Non-pigmented ciliary epithelial cell (primary cell): ENCODE measurements at regions not wholly inside any gene's neighbourhood (a gene's known extent, or its start where the extent isn't known, plus 50 kb on each side); places are given as distances from the start of the nearest gene placed in this dataset.
"Not testable (repeated sequence)": the region's sequence is repeated elsewhere in the genome, so short reads cannot be mapped to it uniquely, and the experiment has no call there.

Experiments used
- DNase-seq: peaks from one replicate; pipeline ENCODE4 v3.0.0-alpha.2; 2010; ENCODE audit warnings: low read depth

DNA sequence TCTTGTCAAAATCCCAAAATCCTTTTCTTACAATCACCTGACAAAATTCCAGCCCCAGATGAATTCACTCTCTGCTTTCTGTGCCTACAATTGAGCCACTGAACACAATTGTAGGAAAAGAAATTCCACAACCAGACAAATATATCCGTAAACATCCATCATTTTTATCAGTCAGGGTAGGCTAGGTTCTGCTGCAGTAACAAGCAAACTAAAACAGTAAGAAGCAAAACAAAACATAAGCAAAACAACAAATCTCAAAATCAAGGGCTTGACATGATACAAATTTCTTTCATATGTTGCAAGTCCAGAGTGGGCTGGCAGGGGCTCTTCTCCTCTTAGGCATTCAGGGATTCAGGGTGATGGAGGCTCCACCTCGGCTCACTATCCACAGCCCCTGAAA, 114.2 kb upstream of the MAN2A1 start:
- DNase-seq: no peak

- no peak for DNase-seq
Measured at GRCh38 chr5:109574985-109575384, 114.7 kb upstream of the MAN2A1 start.

GRCh38 chr5:109573766-109574165, 116.0 kb upstream of the MAN2A1 start:
- DNase-seq: no peak

DNA sequence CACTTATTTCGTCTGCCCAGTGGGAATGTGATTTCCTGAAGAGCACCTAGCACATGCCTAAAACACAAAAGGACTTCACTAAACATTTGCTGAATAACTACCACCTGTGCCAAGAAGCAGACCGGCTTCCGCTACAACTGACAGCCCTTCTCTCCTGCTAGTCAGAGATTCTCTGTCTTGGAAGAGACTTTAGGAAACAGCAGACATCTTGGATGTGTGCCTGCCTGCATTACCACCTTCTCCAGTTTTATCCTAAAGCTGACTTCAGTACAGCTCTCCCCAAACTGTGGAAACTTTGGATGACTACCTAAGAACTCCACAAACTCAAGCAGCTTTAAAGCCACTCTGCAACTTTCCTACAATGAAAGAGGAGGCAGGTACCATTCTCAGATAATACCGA, 116.5 kb upstream of the MAN2A1 start:
- DNase-seq: no peak

DNA sequence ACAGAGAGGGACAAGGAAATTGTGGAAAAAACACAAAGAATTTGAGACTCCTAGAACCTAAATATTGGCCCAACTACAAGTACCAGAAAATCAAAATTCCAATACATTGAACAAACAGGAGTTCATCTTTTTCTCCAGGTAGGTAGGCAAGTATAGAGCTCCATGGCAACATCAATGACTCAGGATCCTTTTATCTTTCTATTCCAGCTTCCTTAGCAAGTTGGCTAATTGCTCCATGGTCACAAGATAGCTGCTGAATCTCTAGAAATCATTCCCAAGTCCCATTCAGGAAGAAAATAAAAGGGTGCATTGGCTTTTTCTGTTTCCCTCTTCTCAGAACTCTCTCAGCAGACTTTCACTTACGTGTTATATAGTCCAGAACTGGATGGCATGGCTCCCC, 117.9 kb upstream of the MAN2A1 start:
- DNase-seq: no peak

DNA sequence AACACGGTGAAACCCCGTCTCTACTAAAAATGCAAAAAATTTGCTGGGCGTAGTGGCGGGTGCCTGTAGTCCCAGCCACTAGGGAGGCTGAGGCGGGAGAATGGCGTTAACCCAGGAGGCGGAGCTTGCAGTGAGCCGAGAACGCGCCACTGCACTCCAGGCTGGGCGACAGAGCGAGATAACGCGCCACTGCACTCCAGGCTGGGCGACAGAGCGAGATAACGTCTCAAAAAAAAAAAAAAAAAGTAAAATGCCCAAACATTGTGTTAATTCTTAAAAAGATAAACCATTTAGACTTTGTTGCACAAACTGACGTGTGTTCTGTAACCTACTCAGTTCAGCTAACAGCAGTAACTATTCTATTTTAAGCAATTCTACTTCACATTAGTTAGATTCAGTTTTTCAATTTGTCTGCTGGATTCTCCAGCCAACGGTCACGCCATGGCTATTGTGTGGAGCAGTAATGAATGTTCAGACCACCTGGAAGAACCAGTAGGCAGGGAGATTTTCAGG, 119.3 kb upstream of the MAN2A1 start:
- no peak for DNase-seq

GRCh38 chr5:109567374-109568044, 122.2 kb upstream of the MAN2A1 start:
- no peak for DNase-seq

GRCh38 chr5:109566361-109566760, 123.4 kb upstream of the MAN2A1 start:
- DNase-seq: no peak

DNA sequence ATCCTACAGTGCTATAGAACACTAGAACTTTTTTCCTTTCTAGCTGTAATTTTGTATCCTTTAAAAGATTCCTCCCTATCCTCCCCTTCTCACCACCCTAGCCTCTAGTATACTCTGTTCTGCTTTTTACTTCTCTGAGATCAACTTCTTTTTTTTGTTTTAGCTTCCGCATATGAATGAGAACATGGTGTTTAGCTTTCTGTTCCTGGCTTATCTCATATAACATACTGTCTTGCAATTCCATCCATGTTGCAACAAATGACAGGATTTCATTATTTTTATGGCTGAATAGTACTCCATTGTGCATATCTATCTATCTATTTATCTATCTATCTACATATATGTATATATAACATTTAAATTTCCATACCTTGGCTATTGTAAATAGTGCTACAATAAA, 126.0 kb upstream of the MAN2A1 start:
- DNase-seq: no peak

GRCh38 chr5:109563189-109563588, 126.5 kb upstream of the MAN2A1 start:
- no peak for DNase-seq

DNA sequence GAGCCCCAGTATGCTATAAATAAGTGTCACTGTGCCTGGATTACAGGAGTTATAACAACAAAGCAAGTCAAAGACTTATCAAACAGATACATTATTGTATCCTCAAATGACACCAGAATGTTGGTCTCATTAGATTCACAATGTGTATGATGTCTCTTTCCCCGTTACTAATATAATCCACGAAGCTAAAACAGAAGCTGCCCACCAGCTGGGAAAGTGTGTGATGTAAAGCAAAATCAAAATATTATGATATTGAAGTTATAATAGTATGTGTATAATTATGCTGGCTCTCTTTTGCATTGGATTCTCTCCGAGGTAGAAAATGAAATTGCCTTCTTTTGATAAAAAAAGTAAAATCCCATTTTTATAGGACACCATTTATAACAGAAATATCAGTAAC, 127.3 kb upstream of the MAN2A1 start:
- DNase-seq: no peak

DNA sequence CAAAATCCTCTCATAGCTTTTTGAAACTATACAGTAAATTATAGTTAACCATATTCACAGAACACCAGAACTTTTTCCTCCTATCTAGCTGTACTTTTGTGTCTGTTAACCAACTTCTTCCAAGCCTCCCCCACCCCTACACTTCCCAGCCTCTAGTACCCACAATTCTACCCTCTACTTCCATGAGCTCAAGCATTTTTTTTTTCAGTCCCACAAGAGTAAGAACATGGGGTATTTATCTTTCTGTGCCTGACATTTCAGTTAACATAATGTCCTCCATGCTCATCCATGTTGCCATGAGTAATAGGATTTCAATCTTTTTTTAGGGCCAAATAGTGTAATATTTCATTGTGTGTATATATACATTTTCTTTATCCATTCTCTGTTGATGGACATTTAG, 128.3 kb upstream of the MAN2A1 start:
- no peak for DNase-seq

DNA sequence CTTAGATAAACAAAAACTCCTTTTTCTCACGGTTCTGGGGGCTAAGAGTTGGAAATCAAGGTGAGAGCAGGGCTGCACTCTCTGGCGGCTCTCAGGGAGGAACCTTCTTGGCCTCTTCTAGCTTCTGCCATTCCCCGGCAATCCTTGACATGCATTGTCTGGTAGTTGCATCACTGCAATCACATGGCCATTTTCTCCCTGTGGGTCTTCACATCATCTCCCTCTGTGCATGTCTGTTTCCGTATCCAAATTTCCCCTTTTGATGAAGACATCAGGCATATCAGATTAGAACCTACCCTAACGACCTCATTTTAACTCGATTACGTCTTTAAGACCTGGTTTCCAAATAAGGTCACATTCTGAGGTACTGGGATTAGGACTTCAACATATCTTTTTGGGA, 129.2 kb upstream of the MAN2A1 start:
- DNase-seq: no peak

GRCh38 chr5:109558952-109559351, 130.8 kb upstream of the MAN2A1 start:
- no peak for DNase-seq

DNA sequence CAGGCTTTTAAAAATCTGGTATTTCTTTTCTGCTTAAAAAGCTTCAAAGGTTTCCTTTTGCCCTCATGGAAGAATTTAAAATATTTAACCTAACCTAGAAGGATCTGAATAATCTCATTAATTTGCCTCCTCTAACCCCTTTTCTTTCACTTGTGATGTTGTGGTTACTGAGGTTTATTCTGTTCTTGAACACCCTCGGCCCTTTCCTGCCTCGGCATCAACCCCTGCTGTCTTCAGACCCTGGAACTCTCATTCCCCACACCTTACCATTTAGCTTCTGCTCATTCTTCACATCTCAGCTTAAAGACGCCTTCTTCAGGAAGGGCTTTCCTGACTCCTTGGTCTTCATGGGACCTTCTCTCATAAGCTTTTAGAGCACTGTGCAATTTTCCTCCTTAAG, 131.4 kb upstream of the MAN2A1 start:
- DNase-seq: no peak

DNA sequence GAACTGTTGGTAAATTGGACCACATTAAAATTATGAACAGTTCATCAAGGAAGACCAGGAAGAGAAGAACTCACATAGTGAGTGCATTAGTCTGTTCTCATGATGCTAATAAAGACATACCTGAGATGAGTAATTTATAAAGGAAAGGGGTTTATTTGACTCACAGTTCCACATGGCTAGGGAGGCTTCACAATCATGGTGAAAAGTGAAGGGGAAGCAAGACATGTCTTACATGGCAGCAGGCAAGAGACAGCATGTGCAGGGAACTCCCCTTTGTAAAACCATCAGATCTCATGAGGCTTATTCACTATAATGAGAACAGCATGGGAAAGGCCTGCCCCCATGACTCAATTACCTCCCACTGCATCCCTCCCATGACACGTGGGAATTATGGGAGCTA, 135.9 kb upstream of the MAN2A1 start:
- DNase-seq: no peak

- not testable (repeated sequence) for DNase-seq
Measured at GRCh38 chr5:109551234-109551633, 138.5 kb upstream of the MAN2A1 start.

GRCh38 chr5:109550077-109550476, 139.7 kb upstream of the MAN2A1 start:
- DNase-seq: no peak

DNA sequence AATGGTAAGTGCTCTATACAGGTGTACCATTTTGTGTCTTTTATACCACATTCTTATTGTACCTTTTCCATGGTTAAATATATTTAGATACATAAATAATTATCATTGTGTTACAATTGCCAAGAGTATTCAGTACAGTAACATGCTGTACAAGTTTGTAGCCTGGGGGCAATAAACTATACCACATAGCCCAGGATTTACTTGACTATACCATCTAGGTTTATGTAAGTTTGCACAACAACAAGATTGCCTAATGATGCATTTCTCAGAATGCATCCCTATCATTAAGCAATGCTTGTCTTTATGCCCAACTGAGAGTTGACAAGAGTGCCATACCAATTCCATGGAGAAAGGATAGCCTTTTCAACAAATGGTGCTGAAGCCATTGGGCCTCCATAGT, 136.7 kb upstream of the PJA2 start:
- no peak for DNase-seq

- DNase-seq: not testable (repeated sequence)
Measured at GRCh38 chr5:109544873-109545272, 135.1 kb upstream of the PJA2 start.

DNA sequence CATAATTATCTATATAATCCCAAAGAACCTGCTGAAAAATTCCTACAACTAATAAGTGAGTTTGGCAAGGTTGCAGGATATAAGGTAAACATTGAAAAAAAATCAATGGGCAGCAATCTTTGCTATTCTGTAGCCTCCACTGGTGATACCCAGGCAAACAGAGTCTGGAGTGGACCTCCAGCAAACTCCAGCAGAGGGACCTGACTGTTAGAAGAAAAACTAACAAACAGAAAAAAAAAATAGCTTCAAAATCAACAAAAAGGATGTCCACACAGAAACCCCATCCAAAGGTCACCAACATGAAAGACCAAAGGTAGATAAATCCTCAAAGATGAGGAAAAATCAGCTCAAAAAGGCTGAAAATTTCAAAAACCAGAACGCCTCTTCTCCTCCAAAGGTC, 128.9 kb upstream of the PJA2 start:
- not testable (repeated sequence) for DNase-seq

GRCh38 chr5:109535090-109535489, 125.3 kb upstream of the PJA2 start:
- DNase-seq: not testable (repeated sequence)

GRCh38 chr5:109533751-109534272, 124.0 kb upstream of the PJA2 start:
- no peak for DNase-seq

- DNase-seq: no peak
Measured at GRCh38 chr5:109532773-109533364, 123.1 kb upstream of the PJA2 start.
